ENCODE measurements at regions not wholly inside any gene's neighbourhood (a gene's known extent, or its start where the extent isn't known, plus 50 kb on each side); places are given as distances from the start of the nearest gene placed in this dataset.

GRCh38 chr2:66849153-66849755 is 414.3 kb downstream of the MEIS1 start:
- DNase-seq = no peak

GRCh38 chr2:66850376-66850775 is 415.5 kb downstream of the MEIS1 start:
- no peak for DNase-seq

DNA sequence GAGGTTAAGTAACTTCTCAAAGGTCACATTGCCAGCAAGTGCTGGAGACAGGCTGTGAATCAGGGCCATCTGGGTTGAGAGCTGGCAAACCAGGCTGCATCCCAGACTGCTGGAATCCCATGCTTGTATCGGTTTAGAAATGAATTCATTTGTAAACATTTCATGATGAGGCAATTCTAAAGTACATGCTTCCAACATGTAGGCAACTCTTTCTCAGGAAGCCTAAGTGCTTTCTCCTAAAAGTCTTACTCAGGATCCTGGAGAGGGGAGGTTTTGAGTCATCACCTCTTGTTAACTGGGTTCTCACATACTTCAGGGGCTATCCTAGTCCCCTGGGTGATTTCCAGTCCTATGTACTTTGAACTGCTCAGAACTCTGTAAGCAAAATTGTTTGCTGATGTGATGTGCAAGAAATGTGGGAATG is 416.5 kb downstream of the MEIS1 start:
- DNase-seq = no peak

- DNase-seq = no peak
Observed at GRCh38 chr2:66852953-66853352, 418.0 kb downstream of the MEIS1 start.

GRCh38 chr2:66853585-66853984 is 418.7 kb downstream of the MEIS1 start:
- no peak for DNase-seq

DNA sequence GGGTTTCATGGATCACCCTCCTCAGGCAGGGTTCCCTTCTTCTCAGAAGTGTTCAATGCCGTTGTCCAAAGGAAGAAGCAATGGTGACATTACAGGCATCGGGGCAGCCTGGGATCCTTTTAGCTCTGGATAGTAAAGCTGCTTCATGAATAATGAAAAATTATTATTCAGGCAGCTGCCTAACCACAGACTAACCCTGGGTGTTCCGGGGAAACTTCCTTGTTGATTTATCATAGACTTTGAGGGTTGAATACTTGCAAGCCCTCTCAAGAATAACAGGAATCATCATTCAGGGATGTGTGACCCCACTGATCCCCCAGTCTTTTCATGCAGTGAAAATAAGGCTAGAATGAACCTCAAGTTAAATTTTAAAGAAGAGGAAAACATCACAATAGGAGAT is 419.4 kb downstream of the MEIS1 start:
- DNase-seq = no peak

- no peak for DNase-seq
Observed at GRCh38 chr2:66862885-66863650, 428.1 kb downstream of the MEIS1 start.

- DNase-seq = no peak
Observed at GRCh38 chr2:66865161-66865560, 430.2 kb downstream of the MEIS1 start.

DNA sequence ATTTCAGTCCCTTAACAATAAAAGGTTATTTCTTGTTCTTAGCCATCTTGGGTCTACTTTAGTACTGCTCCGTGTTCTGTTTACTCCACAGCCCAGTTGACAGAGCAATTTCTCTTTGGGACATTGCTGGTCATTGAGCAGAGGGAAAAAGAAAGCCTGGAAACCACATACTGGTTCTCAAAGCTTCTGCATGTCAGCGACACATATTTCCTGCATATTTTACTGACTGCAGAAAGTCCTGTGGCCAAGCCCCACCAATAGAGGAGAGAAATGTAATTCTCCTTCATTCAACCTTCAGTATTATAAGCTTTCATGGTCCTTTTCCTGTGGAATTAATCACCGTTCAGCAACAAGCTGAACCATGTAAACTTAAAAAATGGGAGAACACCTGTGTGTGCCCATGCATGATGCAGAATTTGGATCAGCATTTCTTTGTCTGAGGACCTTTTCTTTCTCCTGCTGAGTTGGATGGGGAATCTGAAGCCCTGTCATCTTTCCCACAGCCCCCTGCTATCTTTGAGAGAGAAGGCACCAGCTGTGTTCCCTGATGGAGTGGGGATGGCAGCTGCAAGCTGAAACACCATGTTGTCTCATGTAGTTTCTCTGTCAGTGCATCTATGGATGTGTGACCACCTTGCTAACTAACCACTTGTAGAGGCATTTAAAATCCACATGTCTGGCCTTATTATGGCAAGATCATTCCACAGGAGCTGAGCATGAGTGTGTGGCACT is 431.6 kb downstream of the MEIS1 start:
- no peak for DNase-seq

DNA sequence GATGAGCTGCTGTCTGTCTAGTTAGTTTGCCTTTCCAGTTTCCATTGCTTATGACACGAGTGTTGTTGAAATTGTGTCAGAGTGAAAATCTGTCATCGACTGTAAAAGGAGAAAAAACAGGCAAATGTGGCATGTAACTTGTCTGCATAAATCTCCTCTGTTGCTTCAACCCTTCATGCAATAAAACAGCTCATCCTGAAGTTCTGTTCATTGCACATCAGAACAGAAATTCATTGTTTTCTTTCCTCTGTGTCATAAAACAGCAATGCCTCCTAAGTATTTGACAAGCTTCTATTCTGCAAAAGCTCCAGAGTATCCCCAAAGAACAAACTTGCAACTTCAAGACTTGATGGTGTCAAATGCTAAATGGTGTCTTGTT is 432.1 kb downstream of the MEIS1 start:
- no peak for DNase-seq

DNA sequence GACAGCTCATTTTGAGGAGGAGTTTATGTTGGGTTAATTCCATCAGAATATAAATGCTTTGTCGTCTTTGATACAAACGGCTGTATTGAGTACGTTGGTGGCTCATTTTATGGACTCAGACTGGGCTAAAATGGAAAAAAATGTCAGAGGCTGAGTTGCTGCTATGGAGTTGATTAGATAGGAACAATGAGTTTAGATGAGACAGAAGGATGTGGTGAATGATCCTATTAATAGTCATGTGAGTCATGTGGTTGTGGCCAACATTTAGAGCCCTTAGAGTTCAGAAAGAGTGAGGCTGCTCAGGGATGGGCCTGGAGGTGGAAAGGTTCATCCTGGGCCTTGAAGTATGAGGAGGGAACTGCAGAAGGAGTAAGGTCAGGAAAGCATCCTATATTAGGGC is 434.2 kb downstream of the MEIS1 start:
- DNase-seq = no peak

DNA sequence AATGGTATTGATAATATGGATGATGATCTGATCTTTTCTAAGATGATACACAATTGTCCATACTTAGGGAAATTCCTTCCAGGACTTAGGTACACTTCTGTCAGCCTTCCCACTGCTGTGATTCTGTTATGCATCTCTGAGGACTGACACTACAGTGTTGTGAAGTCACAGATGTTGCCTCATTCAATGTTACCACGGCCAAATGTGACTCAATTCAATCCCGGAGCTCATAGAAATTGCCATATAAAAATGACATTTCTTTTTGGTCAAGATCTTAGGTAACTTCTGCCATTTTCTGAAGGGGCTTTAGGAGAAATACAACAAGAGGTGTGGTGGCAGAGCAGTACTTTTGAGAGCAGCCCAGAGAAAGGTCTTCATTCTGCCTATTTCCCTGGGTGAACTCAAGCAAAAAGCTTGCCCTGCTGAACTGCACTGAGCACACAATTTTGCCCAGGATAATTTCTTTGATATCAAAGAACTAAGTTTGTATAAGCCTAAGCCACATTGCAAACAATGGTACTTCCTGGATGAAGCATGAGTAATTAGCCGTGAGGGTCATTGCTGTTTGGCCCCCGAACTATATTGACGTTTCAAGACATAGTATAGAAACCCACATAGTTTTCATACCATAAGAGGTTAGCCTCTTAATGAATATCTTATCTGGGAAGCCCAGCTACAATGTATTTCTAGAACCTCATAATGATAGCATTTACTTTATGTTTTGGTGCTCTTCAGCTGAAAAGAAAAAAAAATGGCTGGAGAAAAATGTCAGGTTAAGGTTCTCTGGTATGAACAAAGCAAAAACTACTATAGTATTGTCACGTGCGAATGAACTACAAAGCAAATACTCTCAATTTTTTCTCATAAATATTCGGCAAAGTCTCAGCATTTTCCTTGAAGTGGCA is 437.4 kb downstream of the MEIS1 start:
- DNase-seq = peak; percentile 48

DNA sequence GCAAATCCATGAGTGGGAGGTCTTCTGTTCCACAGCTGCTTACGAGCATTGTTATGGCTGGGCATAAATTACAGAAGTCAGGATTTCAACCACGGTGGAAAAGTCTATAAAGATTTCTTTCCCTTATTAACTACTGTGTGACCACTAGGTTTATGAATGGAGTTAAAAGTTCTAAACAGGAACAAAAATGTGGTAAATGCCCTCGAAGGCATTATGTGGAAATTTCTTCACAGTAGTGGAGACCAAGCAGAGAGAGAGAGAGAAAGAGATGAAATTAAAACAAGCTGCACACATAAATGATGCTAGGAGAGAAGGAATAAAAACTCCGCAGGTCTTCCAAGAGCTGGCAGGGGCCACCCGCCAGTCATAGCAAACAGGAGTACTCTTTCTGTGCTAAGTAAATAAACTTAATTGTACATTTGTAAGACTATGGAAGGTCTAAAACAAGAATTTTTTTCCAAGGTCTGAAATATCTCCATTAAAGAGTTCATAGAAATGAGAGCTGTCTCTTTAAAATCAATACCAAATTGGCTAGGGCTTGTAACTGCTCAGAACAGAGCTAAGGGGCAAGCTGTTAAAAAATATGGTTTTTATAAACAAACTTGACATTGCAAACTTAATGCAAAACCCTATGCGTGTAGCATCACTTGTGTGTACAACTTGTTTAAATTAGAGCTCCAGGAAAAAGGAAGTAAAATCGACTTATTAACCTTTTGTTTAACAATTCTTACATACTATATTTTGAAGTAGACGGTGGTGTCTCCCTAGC is 438.2 kb downstream of the MEIS1 start:
- DNase-seq = peak; percentile 48

DNA sequence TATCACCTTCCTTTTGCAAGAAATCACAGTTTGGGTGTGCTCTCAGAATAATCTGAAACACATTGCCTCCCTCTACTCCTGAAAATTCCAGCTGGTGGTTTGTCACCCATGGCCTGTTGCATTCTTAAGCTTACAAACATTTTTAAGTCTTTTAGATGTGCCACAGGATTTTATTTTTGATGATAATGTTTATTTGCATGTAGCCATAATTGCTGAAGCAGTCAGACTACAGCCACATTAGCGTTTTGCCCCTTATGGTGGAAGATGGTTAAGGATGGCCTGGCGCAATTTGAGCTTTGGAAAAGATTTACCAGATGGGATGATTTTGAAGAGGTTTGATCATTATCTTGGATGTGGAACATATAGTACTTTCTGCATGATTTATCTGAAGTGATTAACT is 439.5 kb downstream of the MEIS1 start:
- DNase-seq = no peak

DNA sequence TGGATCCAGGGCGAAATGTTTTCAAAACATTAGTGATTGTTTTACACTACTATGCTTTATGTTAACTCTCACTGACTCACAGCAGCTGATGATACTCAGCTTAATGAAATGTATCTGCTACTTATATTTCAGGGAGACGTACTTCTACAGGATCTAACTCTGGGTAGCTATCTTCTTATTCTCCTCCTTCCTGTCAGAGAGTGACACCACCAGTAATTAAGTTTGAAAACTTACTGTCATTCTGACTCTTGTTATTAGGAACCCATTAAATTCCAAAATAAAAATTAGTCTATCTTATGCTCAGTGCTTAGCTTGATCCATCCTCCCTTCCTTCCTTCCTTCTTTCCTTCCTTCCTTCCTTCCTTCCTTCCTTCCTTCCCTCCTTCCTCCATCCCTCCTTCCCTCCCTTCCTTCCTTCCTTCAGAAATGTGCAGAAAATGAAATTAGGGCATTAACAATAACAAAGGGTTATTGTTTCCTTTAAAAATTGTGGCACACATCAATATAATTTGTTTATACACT is 441.1 kb downstream of the MEIS1 start:
- no peak for DNase-seq

GRCh38 chr2:66885775-66886383 is 451.0 kb downstream of the MEIS1 start:
- DNase-seq = no peak

DNA sequence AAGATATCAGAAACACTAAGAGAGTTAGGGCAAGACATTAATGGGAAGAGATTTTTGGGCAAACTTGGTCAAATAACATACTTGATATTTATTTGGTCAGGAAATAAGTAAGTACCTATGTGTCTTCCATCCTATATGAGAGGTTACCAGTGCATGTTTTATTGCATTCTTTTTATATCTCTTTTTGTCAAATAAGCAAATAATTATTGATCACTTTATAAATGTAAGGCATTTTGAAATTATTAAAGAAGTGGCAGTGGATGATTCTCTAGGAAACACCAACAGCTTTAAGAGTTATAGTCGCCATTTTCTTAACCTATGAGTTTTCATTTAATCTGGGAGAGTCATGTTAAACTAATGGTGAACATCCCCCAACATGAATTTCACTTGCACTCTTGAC is 453.3 kb downstream of the MEIS1 start:
- no peak for DNase-seq

DNA sequence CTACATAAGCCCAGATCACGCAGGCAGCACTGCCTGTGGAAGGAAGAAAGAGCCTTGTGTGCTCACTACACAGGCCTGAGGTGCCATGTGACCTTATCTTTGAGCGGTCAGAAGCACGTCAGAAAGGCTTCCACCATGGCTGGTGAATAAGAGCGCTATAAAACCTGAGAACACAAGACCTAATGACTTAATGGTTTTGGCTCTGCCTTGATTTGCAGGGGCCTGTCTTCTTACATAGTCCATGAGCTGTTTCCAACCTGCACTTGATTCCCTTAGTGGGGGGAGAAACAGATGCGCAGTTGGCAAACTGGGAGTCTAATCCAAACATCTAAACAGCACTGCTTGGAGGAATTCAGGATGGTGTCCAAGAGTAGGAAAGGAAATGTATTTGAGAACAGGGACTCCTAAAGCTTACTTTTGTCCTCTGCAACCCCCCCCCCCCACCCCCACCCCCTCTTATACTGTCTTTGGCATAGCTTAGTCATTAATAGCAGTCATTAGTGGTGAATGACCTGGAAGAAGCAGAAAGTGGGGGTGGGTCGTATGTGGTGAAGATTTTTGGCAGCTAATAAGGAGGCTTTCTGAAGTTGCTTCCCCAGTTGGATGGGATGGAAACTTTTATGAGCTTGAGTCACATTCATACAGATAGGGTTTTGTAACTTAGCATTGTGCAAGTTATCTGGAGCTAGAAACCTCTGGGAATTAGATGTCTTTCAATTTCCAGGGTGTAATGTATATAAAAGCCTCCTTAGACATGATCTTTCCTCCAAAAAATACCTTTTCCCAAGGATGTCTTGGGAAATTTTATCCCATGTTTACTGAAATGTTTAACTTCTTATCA is 454.1 kb downstream of the MEIS1 start:
- DNase-seq = no peak

GRCh38 chr2:66889632-66889882 is 454.6 kb downstream of the MEIS1 start:
- DNase-seq = no peak

DNA sequence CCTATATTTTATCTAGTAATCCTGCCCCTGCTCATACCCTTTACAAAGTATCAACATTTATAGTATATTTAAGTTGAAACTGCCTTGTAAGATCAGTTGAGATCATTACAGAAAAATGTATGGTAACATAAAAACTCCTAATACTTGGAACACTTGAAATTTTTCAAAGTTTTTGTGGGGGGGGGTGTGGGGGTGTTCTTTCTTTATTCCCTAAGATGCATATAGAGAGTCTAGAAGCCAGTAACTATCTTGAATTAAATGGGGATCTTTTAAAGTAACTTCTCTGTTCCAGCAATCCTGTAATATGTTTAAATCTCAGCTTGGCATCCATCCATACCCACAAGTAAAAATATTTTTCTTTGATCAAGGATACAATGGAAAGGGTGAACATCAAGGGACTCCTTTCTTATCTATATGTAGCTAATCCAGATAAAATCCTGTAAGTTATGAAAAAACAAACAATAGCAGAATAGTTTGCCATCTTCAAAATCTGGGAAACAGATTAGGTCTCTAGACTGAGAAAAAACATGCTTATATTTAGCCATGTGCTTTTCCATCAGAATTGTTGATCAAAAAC is 455.3 kb downstream of the MEIS1 start:
- DNase-seq = no peak
